GM18502 (cell line): ENCODE measurements at regions not wholly inside any gene's neighbourhood (a gene's known extent, or its start where the extent isn't known, plus 50 kb on each side); places are given as distances from the start of the nearest gene placed in this dataset.

Source experiments
- ATAC-seq: cut with Tn5 transposase; IDR thresholded peaks from one replicate; pipeline ENCODE4 v1.9.1; 2021; ENCODE audit warnings: mild to moderate bottlenecking; ENCODE audit not compliant: unreplicated experiment, poor library complexity

DNA sequence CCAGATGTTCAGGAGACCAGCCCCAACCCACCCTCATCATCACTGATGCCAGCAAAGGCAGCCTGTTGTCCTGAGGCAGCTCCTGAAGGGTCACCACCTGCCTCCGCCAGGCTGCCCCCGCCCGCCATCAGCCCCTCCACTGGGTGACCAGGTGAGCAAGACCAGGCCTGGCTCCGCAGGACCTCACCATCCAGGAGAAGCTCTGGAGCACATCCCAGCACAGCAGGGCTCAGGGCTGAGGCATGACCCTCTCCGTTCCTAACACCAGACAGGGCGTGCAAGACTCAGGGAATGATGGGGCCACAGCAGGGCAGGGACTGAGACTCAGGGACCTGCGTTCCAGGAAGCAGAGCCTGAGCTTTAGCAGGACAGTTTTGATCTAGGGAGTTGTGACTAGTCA, 218.8 kb upstream of the RAB6C start:
- ATAC-seq = no peak

DNA sequence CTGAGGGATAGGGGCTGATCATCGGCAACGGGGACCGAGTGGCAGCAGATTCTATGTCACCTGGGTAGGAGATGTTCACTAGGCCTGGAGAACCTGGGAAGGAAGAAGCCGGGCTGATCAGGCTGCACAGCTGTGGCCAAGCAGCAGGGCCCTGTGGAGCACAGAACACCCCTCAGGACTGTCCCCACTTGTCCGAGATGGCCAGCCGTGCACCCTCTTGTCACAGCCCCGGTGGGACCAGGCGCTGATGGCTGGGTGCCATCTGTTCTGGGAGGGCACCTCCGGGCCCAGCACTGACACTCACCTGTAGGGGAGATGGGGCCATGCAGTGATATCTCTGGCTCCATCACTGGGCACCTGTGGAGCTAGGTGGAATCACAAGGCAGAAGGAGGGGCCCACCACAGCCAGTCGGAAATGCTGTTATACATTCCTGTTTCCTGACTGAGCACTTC, 217.9 kb upstream of the RAB6C start:
- ATAC-seq = no peak

DNA sequence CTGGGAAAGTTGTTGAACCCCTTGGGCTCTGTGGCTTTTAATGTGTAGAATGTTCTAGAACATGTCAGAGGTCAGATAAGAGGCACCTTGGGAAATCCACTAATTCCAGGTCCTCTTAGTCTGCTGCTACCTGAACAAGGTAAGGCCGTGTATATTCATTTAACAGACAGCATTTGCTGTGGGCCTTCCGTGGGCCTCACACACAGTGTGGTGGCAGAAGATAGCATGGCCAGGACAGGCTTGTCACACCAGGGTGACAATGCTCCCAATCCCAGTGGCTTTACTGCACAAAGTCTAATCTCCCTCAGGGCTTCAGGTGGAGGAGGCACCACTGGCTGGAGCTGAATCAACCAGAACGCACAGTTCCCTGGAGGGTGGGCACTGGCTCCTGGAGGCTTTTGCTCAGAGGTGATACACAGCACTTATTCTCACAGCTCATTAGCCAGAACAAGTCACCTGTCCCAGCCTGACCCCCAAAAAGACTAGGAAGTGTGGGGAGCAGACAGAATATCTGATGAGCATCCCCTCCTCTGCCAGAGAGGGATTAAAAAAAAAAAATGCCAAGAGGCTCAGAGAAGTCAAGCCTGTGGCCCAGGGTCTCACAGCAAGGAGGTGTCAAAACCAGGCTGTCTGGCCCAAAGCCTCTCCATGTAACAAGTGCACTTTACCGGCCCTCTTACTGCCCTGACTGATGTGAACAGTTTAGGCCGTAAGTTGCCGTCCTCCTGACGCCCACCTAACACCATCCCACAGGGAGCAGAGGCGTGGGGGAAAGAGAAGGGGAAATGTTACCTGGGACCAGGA, 216.9 kb upstream of the RAB6C start:
- ATAC-seq = no peak

DNA sequence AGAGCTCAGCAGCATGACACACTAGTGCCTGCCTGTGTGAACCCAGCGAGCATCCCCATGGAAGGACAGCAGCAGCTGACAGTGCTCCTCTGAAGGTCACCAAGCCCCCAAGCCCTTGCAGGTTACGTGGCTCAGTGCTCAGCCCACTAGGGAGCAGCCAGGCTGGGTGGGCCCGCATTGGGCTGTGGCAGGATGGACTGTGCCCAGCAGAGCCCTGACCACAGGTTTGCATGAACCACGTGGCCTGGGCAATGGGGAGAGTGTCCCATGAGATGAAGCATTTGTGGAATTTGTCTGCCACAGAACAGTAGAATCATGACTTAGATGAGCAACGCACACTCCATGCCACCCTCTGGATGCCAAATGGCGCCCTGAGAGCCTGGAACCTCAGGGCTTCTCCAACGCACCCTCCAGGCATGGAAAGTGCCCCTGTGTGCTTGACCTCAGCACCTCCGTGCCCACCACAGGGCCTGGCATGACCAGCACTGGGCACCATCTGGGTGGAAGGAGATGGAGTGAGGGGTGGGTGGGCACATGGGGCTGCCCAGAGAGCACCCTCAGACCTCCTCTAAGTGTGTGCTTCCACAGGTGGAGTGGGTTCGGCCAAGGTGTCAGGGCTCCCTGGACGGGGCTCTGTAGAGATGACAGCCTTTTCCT, 216.1 kb upstream of the RAB6C start:
- ATAC-seq = no peak

DNA sequence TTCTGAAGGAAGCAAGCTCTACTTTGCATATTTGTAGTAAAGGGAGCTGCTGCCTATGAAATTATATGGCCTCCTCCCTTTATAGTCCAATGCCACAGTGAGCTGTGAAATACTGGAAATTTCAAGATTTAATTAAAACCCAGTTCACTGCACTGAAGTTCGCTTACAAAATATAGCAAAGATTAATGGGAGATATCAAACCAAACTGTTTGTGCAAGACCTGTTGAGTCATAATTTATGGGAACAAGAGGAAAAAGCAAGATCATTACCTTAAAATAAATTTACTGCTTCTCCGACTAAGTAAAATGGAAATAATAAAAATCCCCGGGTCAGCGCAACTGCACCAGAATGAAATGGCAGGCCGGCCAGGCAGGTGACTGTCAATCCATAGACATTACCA, 215.5 kb upstream of the RAB6C start:
- no peak for ATAC-seq

DNA sequence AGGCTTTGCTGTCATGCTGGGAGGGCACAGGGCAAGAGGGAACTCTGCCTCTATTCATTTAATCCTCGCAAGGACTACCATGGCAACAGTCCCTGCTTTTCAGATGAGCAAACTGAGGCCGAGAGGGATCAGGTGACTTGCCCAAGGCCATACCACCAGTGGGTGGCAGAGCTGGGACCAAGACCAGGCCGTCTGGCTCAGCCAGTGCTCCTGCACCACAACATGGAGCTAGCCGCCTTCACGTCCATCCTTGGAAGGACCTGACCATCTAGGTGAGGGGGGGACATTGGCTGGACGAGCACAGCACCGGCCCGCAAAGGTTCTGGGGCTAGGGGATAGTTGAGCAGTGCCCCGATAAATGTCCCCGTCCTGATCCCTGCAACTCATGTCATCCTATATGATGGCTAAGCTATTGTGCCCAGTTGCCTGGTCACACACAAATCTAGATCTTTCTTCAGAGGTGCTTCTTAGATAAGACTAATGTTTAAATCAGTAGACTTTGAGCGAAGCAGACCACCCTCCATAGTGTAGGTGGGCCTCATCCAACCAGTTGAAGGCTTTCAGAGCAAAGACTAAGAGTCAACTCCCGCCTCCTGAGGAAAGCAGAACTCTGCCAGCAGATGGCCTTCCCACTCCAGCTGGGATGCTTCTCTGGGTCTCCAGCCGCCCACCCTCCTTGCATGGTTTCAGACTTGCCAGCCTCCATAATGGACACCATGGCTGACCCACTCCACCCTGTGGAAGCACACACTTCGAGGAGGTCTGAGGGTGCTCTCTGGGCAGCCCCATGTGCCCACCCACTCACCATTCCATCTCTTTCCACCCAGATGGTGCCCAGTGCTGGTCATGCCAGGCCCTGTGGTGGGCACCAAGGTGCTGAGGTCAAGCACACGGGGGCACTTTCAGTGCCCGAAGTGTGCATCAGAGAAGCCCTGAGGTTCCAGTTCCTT, 214.8 kb upstream of the RAB6C start:
- ATAC-seq = no peak

DNA sequence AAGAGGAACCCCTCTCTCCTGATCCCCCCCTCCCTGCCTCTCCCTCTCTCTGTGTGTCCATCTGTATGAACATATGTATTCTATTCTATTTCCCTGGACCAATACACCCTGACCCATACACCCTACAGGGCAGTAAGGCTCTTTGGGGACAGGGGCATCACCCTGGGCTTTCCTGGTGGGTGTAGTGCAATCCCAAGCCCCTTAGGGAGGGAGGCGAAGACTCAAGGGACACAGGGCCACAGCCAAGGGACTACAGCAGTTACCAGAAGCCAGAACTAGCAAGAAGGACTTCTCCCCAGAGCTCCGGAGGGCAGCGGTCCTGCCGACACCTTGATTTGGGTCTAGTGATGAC, 214.2 kb upstream of the RAB6C start:
- no peak for ATAC-seq

DNA sequence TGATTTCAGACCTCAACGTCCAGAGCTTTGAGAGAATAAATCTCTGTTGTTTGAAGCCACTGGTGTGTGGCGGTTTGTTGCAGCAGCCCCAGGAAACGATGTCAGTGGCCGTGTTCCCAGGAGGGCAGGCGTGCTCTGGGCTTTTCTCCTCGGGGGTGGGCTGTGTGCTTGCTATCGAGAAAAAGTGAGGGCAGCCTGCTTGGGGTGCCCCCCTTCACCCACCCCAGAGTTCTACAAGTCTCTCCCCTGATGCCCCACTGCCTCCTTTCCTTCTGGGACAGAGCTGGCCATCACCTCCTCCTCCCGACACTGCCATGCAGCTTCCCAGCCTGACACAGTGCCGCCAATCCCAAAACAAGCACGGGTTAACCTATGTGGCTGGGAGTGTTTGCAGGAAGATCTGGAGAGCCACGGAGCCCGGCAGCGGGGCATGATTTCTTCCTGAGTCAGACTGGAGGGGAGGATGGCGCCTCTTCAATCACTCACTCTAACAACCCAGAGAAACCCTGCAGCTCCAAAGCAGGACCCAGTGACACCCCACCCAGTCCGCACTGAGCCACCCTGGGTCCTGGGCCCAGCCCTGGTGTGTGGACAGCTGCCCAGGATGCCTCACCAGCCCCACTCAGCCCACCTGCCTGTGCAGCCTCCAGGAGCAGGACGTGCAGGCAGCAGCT, 213.7 kb upstream of the RAB6C start:
- ATAC-seq = no peak

DNA sequence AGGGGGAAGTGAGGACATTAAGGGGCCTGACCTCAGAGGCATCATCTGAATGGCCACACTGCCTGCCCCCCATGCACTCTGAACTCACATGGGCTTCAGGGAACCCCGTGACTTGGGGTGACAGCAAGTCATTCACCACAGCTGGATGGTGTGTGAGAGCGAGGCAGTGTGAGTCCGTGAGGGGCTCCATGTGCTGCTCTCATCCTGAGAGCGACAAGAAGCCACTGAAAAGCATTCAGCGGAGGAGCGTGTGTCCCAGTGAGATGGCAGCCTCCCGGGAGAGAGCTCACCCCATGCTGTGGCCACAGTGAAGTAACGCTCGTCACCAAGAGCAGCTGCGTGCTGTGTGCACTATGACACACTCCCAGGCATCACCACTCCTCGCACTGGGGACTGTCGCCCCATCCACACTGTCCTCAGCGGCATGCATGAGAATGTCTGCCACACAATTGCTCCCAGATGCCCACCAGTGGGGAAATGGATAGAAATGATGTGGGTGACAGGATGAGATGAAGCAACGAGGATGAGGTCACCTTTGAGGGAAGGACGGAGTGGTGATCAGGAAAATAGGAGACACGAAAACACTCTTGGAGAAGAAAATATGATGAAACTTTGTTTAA, 213.0 kb upstream of the RAB6C start:
- no peak for ATAC-seq

DNA sequence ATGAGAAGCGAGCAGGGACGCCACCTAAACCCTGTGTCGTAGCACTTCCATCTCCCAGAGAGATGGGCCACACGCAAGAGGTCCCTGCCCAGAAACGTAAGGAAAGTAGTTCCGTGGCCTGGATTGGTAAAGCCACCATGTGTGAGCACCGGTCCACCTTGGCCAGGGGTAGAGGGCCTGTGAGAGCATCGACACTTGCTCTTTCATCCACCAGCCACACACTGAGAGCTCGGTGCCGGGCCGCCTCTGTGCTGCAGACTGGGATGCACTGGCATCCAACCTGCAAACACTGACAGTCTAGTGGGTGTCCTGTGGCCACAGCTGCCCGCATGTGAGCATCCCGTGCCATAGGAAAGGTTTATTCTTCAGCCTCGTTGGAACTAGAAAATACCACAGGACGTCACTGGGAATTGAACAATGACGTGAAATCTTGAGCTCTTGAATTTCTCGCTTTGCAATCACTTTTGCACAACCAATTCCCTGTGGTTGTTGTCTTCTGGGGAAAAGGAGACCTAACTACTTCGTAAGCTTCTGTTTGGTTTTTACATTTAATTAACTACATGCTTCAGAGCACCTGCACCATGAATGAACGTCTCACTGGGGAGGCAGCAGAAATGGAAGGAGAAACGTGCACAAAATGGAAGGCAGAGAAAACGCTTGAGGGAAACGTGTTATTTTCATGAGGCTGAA, 212.0 kb upstream of the RAB6C start:
- no peak for ATAC-seq

DNA sequence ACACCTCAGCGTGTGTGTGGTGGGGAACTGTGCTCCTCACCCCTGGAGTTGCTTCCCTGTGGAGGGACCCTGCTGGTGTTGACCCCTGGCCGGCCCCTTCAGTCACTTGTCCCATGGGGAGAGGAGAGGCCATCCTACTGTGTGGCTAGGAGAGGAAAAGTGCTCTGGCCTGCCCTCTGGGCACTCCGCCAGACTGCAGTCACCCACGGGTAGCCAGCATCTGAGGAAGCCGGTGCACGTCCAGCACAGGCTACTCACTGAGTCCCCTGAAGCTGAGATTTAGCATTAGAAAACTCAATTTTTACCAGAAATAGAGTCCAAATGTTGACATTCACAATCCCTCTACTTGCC, 211.5 kb upstream of the RAB6C start:
- no peak for ATAC-seq

DNA sequence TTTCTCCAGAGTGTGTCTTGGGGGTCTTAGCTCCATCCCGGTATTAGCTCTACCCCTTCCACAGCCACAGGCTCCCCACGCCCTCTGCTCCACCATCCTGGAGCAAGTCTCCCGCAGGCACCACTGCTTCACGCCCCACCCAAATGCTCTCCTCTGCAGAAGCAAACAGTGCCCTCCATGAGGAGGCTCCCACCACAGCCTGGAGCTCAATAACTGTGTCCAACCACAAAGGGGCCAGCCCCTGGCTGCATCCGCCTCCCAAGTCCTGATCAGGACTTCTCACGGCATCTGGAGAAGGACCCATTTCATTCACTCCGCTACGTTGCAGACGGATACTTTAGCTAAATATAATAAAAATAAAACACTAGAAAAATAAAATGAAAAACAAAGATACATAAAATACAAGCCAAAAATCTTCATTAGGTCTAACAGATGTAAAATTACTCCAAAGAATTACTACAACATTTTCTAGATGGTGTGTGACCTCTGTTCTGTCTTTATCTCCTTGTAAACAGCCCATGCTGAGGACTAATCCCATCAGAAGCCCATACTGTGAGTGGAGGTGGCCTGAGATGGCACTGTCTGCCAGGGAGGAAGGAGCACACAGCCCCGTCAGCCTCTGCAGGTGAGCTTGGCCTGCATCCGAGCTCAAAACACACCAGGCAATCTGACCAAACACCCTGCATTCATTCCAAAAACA, 210.8 kb upstream of the RAB6C start:
- ATAC-seq = no peak

DNA sequence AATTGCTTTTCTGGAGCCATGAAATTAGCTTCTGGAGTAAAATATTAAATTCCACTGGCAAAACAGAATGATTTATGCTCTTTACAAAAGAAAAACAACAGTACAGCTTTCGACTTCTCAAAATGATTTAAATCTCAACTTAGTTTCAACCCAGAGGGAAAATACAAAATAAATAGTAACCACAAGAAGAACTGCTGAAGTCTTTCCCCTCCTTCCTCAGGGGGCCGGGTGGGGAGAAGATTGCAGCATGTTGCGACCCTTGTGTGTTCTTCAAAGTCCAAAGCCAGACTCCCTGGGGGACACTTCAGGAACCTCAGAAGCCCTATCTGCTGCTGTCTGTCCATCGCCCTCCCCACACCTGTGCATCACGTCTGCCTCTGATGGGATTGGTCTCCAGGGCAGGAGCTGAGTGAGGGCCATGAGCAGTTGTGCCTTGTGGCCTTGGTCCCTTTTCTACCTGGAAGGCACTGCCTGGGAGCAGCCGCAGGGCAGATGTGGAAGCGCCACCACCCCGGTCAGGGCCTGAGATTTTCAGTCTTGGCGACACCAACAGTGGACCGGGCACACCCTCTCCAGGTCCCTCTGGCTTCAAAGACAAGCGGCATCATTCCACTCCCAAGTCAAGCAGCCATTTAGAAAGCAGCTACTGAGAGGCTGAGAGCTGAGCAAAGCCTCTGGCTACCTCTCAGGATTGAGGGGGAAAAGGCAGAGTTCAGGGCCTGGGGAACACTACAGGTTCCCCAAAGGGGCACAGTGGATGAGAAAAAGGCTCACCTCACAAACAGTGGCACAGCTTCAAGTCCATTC, 210.1 kb upstream of the RAB6C start:
- ATAC-seq = no peak

DNA sequence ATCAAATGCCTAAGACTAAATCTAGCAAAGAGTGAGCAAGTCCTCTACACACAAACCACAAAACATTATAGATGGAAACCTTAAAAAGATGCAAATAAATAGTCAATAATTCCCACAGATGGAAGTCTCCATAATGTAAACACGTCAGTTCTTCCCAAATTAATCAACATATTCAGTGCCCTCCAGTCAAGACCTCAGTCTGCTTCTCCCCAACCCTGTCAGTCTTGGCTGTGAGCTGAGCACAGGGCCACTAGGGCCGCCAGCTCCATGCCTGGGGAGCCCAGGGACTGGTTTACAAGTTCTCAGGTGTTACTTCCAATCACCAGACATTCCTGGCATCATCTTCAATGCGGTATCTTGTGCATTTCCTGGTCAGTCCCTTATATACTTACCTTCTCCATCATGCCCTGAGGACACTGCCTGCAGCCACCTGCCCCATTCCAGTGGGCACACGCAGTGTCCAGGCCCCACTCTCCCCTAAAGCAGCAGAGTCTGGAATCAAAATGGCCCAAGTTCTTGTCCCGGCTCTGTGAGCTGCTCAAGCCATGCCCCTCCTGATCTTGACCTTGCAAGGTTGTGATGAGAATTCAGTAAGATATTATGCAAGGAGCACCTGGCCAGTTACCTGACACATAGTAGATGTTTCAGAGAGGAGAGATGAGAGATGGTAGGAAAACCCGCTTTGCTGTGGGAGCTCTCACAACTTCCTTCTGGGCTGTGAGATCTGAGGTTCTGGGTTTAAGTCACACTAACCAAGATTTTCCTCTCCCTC, 207.9 kb upstream of the RAB6C start:
- ATAC-seq = no peak

DNA sequence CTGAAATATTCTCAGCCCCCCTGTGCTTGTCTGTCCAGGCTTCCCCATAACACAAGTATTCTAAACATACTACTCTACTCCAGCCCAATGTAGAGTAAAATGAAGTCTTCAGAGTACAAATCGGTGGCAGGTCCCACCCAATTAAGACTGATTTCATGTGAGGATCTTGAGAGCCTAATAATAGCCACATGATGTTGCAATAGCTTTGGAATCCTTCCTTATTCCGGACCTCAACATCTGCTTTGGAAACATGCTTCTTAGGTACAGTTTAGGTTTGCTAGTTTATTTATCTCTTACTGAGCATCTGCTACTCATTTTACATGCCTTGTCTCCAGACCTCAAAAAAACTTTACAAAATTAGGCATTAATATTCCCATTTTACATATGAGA, 207.3 kb upstream of the RAB6C start:
- no peak for ATAC-seq

DNA sequence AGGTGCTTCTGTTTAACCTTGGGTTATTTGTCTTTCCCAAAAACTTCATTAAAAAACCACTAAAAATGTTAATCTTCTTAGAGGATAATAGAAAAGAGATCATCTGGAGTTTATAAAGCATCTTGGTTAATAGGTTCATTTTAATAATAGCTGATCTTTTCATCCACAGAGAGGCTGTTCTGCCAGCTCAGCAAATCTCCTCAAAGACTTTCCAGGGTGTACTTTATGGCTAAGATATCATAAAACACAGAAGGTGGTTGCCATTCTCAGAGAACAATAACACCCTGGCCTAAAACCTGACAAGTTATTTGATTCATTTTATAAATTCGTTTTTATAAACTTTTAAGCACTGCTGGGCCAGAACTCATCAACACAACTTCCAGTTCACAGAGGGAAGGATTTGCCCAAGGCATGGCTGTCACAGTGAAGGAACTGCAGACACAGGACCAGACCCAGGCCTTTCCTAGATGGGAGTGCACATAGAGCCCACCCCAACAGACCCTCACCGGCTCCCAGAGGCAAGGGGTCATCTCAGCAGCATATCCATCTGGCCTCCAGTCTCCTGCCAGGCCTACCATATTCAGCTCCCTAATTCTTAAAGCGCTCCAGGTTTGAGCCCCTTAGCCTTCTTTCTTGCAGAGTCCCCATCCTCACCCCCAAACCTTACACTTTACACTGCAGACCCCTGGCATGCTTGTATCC, 203.4 kb upstream of the RAB6C start:
- ATAC-seq = no peak

DNA sequence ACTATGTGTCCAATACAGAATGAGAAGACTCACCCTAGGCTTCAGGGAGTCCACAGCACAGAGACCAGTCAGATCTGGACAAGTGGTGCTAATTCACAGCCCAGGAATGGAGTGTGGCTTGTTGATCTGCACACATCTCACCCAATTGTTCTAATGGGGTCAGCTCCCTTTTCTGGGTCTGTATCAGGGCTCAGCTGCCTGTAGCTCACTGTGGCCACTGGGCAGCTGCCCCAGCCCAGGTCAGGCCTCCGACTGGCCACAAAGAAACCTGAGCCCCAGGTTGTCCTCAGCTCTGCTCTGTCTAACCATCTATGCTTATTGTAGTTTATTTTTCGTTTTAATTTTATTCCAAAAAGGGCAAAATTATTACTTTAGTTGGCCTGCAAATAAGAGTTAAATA, 202.3 kb upstream of the RAB6C start:
- no peak for ATAC-seq
